Ovary (tissue), 3 donors: ENCODE measurements at regions not wholly inside any gene's neighbourhood (a gene's known extent, or its start where the extent isn't known, plus 50 kb on each side); places are given as distances from the start of the nearest gene placed in this dataset.

Experiments
- CTCF ChIP-seq, 3 donors: fragments of 450-650 bp in 2 of 3; fragments of 200-600 bp in 1 of 3; IDR thresholded peaks; one replicate each; pipeline versions ENCODE4 v1.5.1 to v1.8.0; 2016 to 2022; ENCODE audit warnings: antibody characterized with exemption in 3 of 3, mild to moderate bottlenecking in 1 of 3
- EP300 ChIP-seq: sonication (generic); formaldehyde crosslinking; IDR thresholded peaks from one replicate; pipeline ENCODE4 v1.6.1; 2017; ENCODE audit warnings: antibody characterized with exemption
- donor health status: DM: no; HTN: no; CAD: no.

- no peak for TF ChIP-seq CTCF (IDR thresholded peaks at IDR 0.05)
- TF ChIP-seq EP300: no peak
Measured at GRCh38 chr14:61102549-61103466, 121.8 kb downstream of the SLC38A6 start.
